ENCODE measurements at regions not wholly inside any gene's neighbourhood (a gene's known extent, or its start where the extent isn't known, plus 50 kb on each side); places are given as distances from the start of the nearest gene placed in this dataset.

GRCh38 chr4:123186731-123187130 is 209.9 kb upstream of the SPRY1 start:
- H3K36me3 Mint-ChIP-seq: no peaks in the 10 kb centered on the region
- H3K9me3 Mint-ChIP-seq: no peaks in the 10 kb centered on the region
- DNase-seq (ENCODE audit: low spot score in 2 of 2) (no peak), ATAC-seq (no peak)
- no peak overlapping the region for H3K4me3 Mint-ChIP-seq
- no peaks in the 10 kb centered on the region for H3K4me1 Mint-ChIP-seq
- no peak overlapping the region for H3K27ac Mint-ChIP-seq

- H3K27ac Mint-ChIP-seq: peak overlapping the region; percentile 5
- H3K4me3 Mint-ChIP-seq: no peak overlapping the region
- H3K36me3 Mint-ChIP-seq: no peaks in the 10 kb centered on the region
- DNase-seq (ENCODE audit: low spot score in 2 of 2): no peak
- no peaks in the 10 kb centered on the region for H3K4me1 Mint-ChIP-seq
- H3K9me3 Mint-ChIP-seq: no peaks in the 10 kb centered on the region
- no peak for ATAC-seq
Measured at GRCh38 chr4:123190176-123190575, 206.4 kb upstream of the SPRY1 start.

- ATAC-seq: no peak
- H3K4me1 Mint-ChIP-seq: no peaks in the 10 kb centered on the region
Measured at GRCh38 chr4:123191728-123192127, 204.9 kb upstream of the SPRY1 start.

GRCh38 chr4:123193802-123194367 is 202.7 kb upstream of the SPRY1 start:
- Mint-ChIP-seq H3K4me1 (no peaks in the 10 kb centered on the region), H3K27ac (no peak overlapping the region), H3K4me3 (no peak overlapping the region), H3K9me3 (no peaks in the 10 kb centered on the region), H3K36me3 (no peaks in the 10 kb centered on the region)
- DNase-seq (ENCODE audit: low spot score in 2 of 2) (no peak), ATAC-seq (no peak)

More at GRCh38 chr4:123191728-123192127, 204.9 kb upstream of the SPRY1 start:
- H3K4me3 Mint-ChIP-seq: no peak overlapping the region
- no peaks in the 10 kb centered on the region for H3K36me3 Mint-ChIP-seq
- H3K27ac Mint-ChIP-seq: no peak overlapping the region
- DNase-seq (ENCODE audit: low spot score in 2 of 2): no peak
- no peaks in the 10 kb centered on the region for H3K9me3 Mint-ChIP-seq

GRCh38 chr4:123198706-123199105 is 197.9 kb upstream of the SPRY1 start:
- no peak for DNase-seq (ENCODE audit: low spot score in 2 of 2)
- ATAC-seq: no peak
- Mint-ChIP-seq H3K4me3 (no peak overlapping the region), H3K9me3 (no peaks in the 10 kb centered on the region), H3K27ac (no peak overlapping the region), H3K4me1 (no peaks in the 10 kb centered on the region), H3K36me3 (no peaks in the 10 kb centered on the region)

- Mint-ChIP-seq H3K4me3 (no peak overlapping the region), H3K36me3 (no peaks in the 10 kb centered on the region)
Measured at GRCh38 chr4:123200051-123200940, 196.3 kb upstream of the SPRY1 start.

GRCh38 chr4:123204737-123205136 is 191.9 kb upstream of the SPRY1 start:
- no peaks in the 10 kb centered on the region for H3K9me3 Mint-ChIP-seq
- H3K4me1 Mint-ChIP-seq: no peaks in the 10 kb centered on the region
- ATAC-seq (no peak), DNase-seq (ENCODE audit: low spot score in 2 of 2) (no peak)
- no peak overlapping the region for H3K27ac Mint-ChIP-seq
- H3K4me3 Mint-ChIP-seq: no peak overlapping the region
- no peaks in the 10 kb centered on the region for H3K36me3 Mint-ChIP-seq

More at GRCh38 chr4:123200051-123200940, 196.3 kb upstream of the SPRY1 start:
- no peaks in the 10 kb centered on the region for H3K9me3 Mint-ChIP-seq
- no peaks in the 10 kb centered on the region for H3K4me1 Mint-ChIP-seq
- no peak for ATAC-seq
- H3K27ac Mint-ChIP-seq: no peak overlapping the region
- no peak for DNase-seq (ENCODE audit: low spot score in 2 of 2)

- Mint-ChIP-seq H3K4me1 (no peaks in the 10 kb centered on the region), H3K27ac (no peak overlapping the region), H3K36me3 (no peaks in the 10 kb centered on the region), H3K4me3 (no peak overlapping the region), H3K9me3 (no peaks in the 10 kb centered on the region)
- no peak for ATAC-seq
- no peak for DNase-seq (ENCODE audit: low spot score in 2 of 2)
Measured at GRCh38 chr4:123206016-123206415, 190.6 kb upstream of the SPRY1 start.

- Mint-ChIP-seq H3K4me1 (no peaks in the 10 kb centered on the region), H3K36me3 (no peaks in the 10 kb centered on the region), H3K27ac (no peak overlapping the region), H3K4me3 (no peak overlapping the region), H3K9me3 (no peaks in the 10 kb centered on the region)
- no peak for DNase-seq (ENCODE audit: low spot score in 2 of 2)
- no peak for ATAC-seq
Measured at GRCh38 chr4:123209436-123209835, 187.2 kb upstream of the SPRY1 start.

- H3K27ac Mint-ChIP-seq: no peak overlapping the region
- no peaks in the 10 kb centered on the region for H3K9me3 Mint-ChIP-seq
- H3K4me3 Mint-ChIP-seq: no peak overlapping the region
- no peak for ATAC-seq
- no peak for DNase-seq (ENCODE audit: low spot score in 2 of 2)
- H3K36me3 Mint-ChIP-seq: no peaks in the 10 kb centered on the region
- H3K4me1 Mint-ChIP-seq: no peaks in the 10 kb centered on the region
Measured at GRCh38 chr4:123215536-123215935, 181.1 kb upstream of the SPRY1 start.

GRCh38 chr4:123216543-123216942 is 180.1 kb upstream of the SPRY1 start:
- H3K9me3 Mint-ChIP-seq: no peaks in the 10 kb centered on the region
- H3K27ac Mint-ChIP-seq: no peak overlapping the region
- no peak overlapping the region for H3K4me3 Mint-ChIP-seq
- no peaks in the 10 kb centered on the region for H3K36me3 Mint-ChIP-seq
- no peaks in the 10 kb centered on the region for H3K4me1 Mint-ChIP-seq
- ATAC-seq (no peak), DNase-seq (ENCODE audit: low spot score in 2 of 2) (no peak)

GRCh38 chr4:123216946-123217345 is 179.6 kb upstream of the SPRY1 start:
- no peak overlapping the region for H3K27ac Mint-ChIP-seq
- DNase-seq (ENCODE audit: low spot score in 2 of 2): no peak
- no peaks in the 10 kb centered on the region for H3K36me3 Mint-ChIP-seq
- H3K9me3 Mint-ChIP-seq: no peaks in the 10 kb centered on the region
- ATAC-seq: no peak
- H3K4me1 Mint-ChIP-seq: no peaks in the 10 kb centered on the region
- H3K4me3 Mint-ChIP-seq: no peak overlapping the region

- ATAC-seq: no peak
- Mint-ChIP-seq H3K9me3 (no peaks in the 10 kb centered on the region), H3K4me1 (no peaks in the 10 kb centered on the region), H3K27ac (peak overlapping the region; percentile 50), H3K36me3 (no peaks in the 10 kb centered on the region), H3K4me3 (no peak overlapping the region)
- no peak for DNase-seq (ENCODE audit: low spot score in 2 of 2)
Measured at GRCh38 chr4:123217664-123218063, 178.9 kb upstream of the SPRY1 start.

- Mint-ChIP-seq H3K9me3 (no peaks in the 10 kb centered on the region), H3K4me1 (no peaks in the 10 kb centered on the region), H3K36me3 (no peaks in the 10 kb centered on the region), H3K27ac (no peak overlapping the region), H3K4me3 (no peak overlapping the region)
- DNase-seq (ENCODE audit: low spot score in 2 of 2) (no peak), ATAC-seq (no peak)
Measured at GRCh38 chr4:123218981-123219380, 177.6 kb upstream of the SPRY1 start.

GRCh38 chr4:123229286-123229685 is 167.3 kb upstream of the SPRY1 start:
- no peak for DNase-seq (ENCODE audit: low spot score in 2 of 2)
- Mint-ChIP-seq H3K4me1 (peaks cover 7% of the 10 kb centered on the region), H3K4me3 (no peak overlapping the region), H3K27ac (no peak overlapping the region), H3K9me3 (no peaks in the 10 kb centered on the region), H3K36me3 (no peaks in the 10 kb centered on the region)
- ATAC-seq: no peak

GRCh38 chr4:123230061-123230460 is 166.5 kb upstream of the SPRY1 start:
- Mint-ChIP-seq H3K27ac (no peak overlapping the region), H3K36me3 (no peaks in the 10 kb centered on the region), H3K4me3 (no peak overlapping the region), H3K4me1 (peaks cover 7% of the 10 kb centered on the region), H3K9me3 (no peaks in the 10 kb centered on the region)
- ATAC-seq (no peak), DNase-seq (ENCODE audit: low spot score in 2 of 2) (no peak)
